ENCODE measurements at regions not wholly inside any gene's neighbourhood (a gene's known extent, or its start where the extent isn't known, plus 50 kb on each side); places are given as distances from the start of the nearest gene placed in this dataset.

- ChIA-PET POLR2A (no interaction called here), CTCF (no interaction called here)
- H3K4me1 ChIP-seq (ENCODE audit: control insufficient read depth, insufficient read depth, low read length), result no peaks in the 10 kb centered on the region
- TF ChIP-seq SP2 (tag by site-specific recombination; IDR thresholded peaks at IDR 0.05) (no peak), REPIN1 (tag by site-specific recombination; IDR thresholded peaks at IDR 0.05; ENCODE audit: low read depth) (no peak), ZNF404 (tag by site-specific recombination; IDR thresholded peaks at IDR 0.05) (no peak)
- H3K9me3 ChIP-seq (ENCODE audit: control insufficient read depth, insufficient read depth, low read depth, low read length), result no peaks in the 10 kb centered on the region
- H3K4me3 ChIP-seq (ENCODE audit: low read depth, low read length), result no peak overlapping the region
- no peak overlapping the region for H3K27ac ChIP-seq (ENCODE audit: extremely low read depth, low read depth, low read length)
- H3K36me3 ChIP-seq (ENCODE audit: control insufficient read depth in 2 of 2, insufficient read depth in 1 of 2, low read length in 2 of 2), result no peaks in the 10 kb centered on the region
Observed at GRCh38 chr4:116522922-116523321, 562.5 kb downstream of the TRAM1L1 start.

GRCh38 chr4:116520886-116521285 lies 564.5 kb downstream of the TRAM1L1 start:
- no peaks in the 10 kb centered on the region for H3K4me1 ChIP-seq (ENCODE audit: control insufficient read depth, insufficient read depth, low read length)
- no peaks in the 10 kb centered on the region for H3K36me3 ChIP-seq (ENCODE audit: control insufficient read depth in 2 of 2, insufficient read depth in 1 of 2, low read length in 2 of 2)
- H3K9me3 ChIP-seq (ENCODE audit: control insufficient read depth, insufficient read depth, low read depth, low read length), result no peaks in the 10 kb centered on the region
- H3K27ac ChIP-seq (ENCODE audit: extremely low read depth, low read depth, low read length), result no peak overlapping the region
- TF ChIP-seq SP3 (tag by site-specific recombination; IDR thresholded peaks at IDR 0.05), result no peak
- TF ChIP-seq PRDM2 (tag by site-specific recombination; IDR thresholded peaks at IDR 0.05; ENCODE audit: borderline replicate concordance), result no peak
- no peak for TF ChIP-seq ZNF513 (tag by site-specific recombination; IDR thresholded peaks at IDR 0.05)
- ChIA-PET CTCF (no interaction called here), POLR2A (no interaction called here)
- no peak overlapping the region for H3K4me3 ChIP-seq (ENCODE audit: low read depth, low read length)

- Histone ChIP-seq H3K4me3 (ENCODE audit: low read depth, low read length) (no peak overlapping the region), H3K27ac (ENCODE audit: extremely low read depth, low read depth, low read length) (no peak overlapping the region), H3K4me1 (ENCODE audit: control insufficient read depth, insufficient read depth, low read length) (no peaks in the 10 kb centered on the region), H3K36me3 (ENCODE audit: control insufficient read depth in 2 of 2, insufficient read depth in 1 of 2, low read length in 2 of 2) (no peaks in the 10 kb centered on the region), H3K9me3 (ENCODE audit: control insufficient read depth, insufficient read depth, low read depth, low read length) (no peaks in the 10 kb centered on the region)
- no peak for TF ChIP-seq GFI1B (tag by site-specific recombination; IDR thresholded peaks at IDR 0.05)
- no peak for TF ChIP-seq ZBTB6 (tag by site-specific recombination; IDR thresholded peaks at IDR 0.05)
- TF ChIP-seq ZNF677 (tag by site-specific recombination; IDR thresholded peaks at IDR 0.05), result no peak
- TF ChIP-seq ZNF426 (tag by site-specific recombination; IDR thresholded peaks at IDR 0.05), result no peak
- ChIA-PET POLR2A (no interaction called here), CTCF (no interaction called here)
Observed at GRCh38 chr4:116516711-116517110, 568.7 kb downstream of the TRAM1L1 start.

GRCh38 chr4:116515959-116516358 lies 569.4 kb downstream of the TRAM1L1 start:
- no peak overlapping the region for H3K4me3 ChIP-seq (ENCODE audit: low read depth, low read length)
- H3K36me3 ChIP-seq (ENCODE audit: control insufficient read depth in 2 of 2, insufficient read depth in 1 of 2, low read length in 2 of 2), result no peaks in the 10 kb centered on the region
- ChIA-PET CTCF (no interaction called here), POLR2A (no interaction called here)
- H3K27ac ChIP-seq (ENCODE audit: extremely low read depth, low read depth, low read length), result no peak overlapping the region
- H3K4me1 ChIP-seq (ENCODE audit: control insufficient read depth, insufficient read depth, low read length), result no peaks in the 10 kb centered on the region
- H3K9me3 ChIP-seq (ENCODE audit: control insufficient read depth, insufficient read depth, low read depth, low read length), result no peaks in the 10 kb centered on the region
- no peak for TF ChIP-seq GLIS2 (tag by site-specific recombination; IDR thresholded peaks at IDR 0.05)
- no peak for TF ChIP-seq ZNF266 (tag by site-specific recombination; IDR thresholded peaks at IDR 0.05; ENCODE audit: low read depth)
- no peak for TF ChIP-seq TCF7L2 (IDR thresholded peaks at IDR 0.05; ENCODE audit: borderline replicate concordance, low read depth, low read length)
- no peak for TF ChIP-seq ZNF600 (tag by site-specific recombination; IDR thresholded peaks at IDR 0.05)
- TF ChIP-seq TRIM28 (IDR thresholded peaks at IDR 0.05; ENCODE audit: borderline replicate concordance, low read length), result no peak
- TF ChIP-seq TSHZ1 (tag by site-specific recombination; IDR thresholded peaks at IDR 0.05; ENCODE audit: borderline replicate concordance), result no peak
- no peak for TF ChIP-seq KLF16 (tag by site-specific recombination; IDR thresholded peaks at IDR 0.05)
- no peak for TF ChIP-seq ZNF354C (tag by site-specific recombination; IDR thresholded peaks at IDR 0.05; ENCODE audit: borderline replicate concordance, low read depth)
